ENCODE measurements at regions not wholly inside any gene's neighbourhood (a gene's known extent, or its start where the extent isn't known, plus 50 kb on each side); places are given as distances from the start of the nearest gene placed in this dataset.

DNA sequence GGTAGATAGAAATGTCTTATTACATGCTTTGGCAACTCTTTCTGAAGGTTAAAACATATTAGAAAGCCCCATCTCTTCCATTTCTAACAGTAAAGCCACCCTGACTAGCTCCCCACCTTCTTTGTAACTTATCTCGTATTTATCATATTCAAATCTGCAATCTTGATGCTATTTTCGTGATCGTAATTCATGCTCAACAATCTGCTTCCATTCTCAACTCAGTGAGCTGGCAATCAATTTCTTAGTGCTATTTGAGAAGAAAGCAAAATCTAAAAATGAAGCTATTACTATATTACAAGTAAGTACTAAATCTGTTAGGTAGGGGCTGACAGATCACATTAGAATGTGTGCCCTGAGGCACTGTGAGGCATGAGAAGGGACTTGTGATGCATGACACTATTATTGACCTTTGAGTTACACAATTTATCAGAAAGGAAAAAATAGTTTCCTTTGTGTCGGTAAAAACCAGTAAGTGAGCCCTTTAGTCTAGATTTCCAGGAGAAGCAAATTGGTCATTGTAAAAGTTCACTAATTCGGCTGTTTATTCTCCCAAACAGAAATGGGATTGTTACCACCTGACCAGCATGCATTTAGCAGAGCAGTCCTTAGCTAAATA, 379.7 kb upstream of the CNTN6 start:
- no peak for DNase-seq (ENCODE audit: low spot score)
- in situ Hi-C loops (cut with MboI; ENCODE audit: low sequenced_read_pairs, unreplicated experiment): no loop called here
- no peak for TF ChIP-seq CTCF (IDR thresholded peaks at IDR 0.05; ENCODE audit: borderline replicate concordance, control extremely low read depth, extremely low read depth, insufficient read depth, missing control alignments)

DNA sequence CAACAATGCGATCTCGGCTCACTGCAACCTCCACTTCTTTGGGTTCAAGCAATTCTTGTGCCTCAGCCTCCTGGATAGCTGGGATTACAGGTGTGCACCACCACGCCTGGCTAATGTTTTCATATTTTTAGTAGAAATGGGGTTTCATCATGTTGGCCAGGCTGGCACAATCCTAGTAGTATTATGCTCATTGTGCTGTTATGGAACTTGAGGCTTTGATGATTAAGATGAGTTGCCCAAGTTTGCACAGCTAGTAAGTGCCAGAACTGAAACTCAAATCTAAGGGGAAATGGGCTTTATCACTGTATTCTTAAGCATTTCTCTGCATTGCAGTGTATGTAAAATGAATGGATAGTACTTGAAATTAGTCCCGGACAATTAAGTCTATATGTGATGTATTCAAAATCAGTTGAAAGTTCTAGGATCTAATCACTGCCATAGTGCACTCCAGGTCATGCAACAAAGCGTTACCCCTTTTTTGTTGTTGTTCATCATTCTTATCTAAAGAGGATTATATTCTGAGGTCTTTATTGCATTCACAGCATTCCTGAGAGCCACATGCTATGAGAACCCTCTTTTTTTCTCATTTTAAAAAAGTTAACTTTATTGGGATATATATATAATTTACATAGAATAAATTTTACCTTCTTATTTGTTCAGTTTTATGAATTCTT, 378.7 kb upstream of the CNTN6 start:
- in situ Hi-C loops (cut with MboI; ENCODE audit: low sequenced_read_pairs, unreplicated experiment): no loop called here
- TF ChIP-seq CTCF (IDR thresholded peaks at IDR 0.05; ENCODE audit: borderline replicate concordance, control extremely low read depth, extremely low read depth, insufficient read depth, missing control alignments): no peak
- no peak for DNase-seq (ENCODE audit: low spot score)

DNA sequence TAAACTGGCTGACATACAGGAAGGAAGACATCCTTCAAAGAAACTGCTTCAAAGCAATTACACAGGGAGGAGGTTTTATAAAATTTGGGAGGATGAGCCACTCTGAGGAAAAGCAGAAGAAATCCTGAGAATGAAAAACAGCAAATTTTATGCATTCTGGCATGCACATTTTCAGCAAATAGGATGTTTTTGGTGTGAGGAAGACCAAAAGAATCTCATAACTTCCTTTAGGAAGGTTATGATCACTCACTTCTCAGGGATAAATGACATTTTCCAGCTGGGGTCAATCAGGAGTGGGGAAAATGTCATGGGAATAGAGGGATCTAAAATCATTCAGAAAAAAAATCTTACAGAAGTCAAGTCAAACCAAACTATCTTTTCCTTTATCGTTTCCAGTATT, 371.7 kb upstream of the CNTN6 start:
- no peak for TF ChIP-seq CTCF (IDR thresholded peaks at IDR 0.05; ENCODE audit: borderline replicate concordance, control extremely low read depth, extremely low read depth, insufficient read depth, missing control alignments)
- no peak for DNase-seq (ENCODE audit: low spot score)
- in situ Hi-C loops (cut with MboI; ENCODE audit: low sequenced_read_pairs, unreplicated experiment): no loop called here

GRCh38 chr3:732326-732928, 360.4 kb upstream of the CNTN6 start:
- in situ Hi-C loops (cut with MboI; ENCODE audit: low sequenced_read_pairs, unreplicated experiment): no loop called here
- no peak for TF ChIP-seq CTCF (IDR thresholded peaks at IDR 0.05; ENCODE audit: borderline replicate concordance, control extremely low read depth, extremely low read depth, insufficient read depth, missing control alignments)
- no peak for DNase-seq (ENCODE audit: low spot score)

DNA sequence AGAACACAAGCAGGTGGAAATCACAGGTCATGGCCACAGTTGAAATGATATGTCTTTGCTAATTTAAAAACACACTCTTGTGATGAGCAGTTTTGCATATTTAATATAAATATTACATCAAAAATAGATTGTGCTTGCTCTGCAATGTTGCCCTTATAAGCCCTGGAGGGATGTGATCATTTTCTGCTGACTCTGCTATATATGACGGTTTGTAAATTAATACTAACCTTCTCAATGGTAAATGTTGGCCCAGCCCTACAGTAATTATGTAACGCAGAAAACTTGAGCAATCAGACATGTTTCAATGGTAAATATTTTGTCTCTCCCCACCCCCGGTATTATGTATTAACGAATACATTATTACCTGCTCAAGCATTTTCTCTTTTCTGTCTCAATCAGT, 359.5 kb upstream of the CNTN6 start:
- no peak for TF ChIP-seq CTCF (IDR thresholded peaks at IDR 0.05; ENCODE audit: borderline replicate concordance, control extremely low read depth, extremely low read depth, insufficient read depth, missing control alignments)
- no peak for DNase-seq (ENCODE audit: low spot score)
- in situ Hi-C loops (cut with MboI; ENCODE audit: low sequenced_read_pairs, unreplicated experiment): no loop called here

- in situ Hi-C loops (cut with MboI; ENCODE audit: low sequenced_read_pairs, unreplicated experiment): no loop called here
- DNase-seq (ENCODE audit: low spot score): no peak
- TF ChIP-seq CTCF (IDR thresholded peaks at IDR 0.05; ENCODE audit: borderline replicate concordance, control extremely low read depth, extremely low read depth, insufficient read depth, missing control alignments): no peak
These were observed 335.1 kb upstream of the CNTN6 start for GRCh38 chr3:757711-758110.

Data from GM13976 (cell line).